ENCODE measurements at regions not wholly inside any gene's neighbourhood (a gene's known extent, or its start where the extent isn't known, plus 50 kb on each side); places are given as distances from the start of the nearest gene placed in this dataset.

- peaks cover 3% of the 10 kb centered on the region for H3K4me1 ChIP-seq (ENCODE audit: control insufficient read depth, insufficient read depth, low read length)
- H3K36me3 ChIP-seq (ENCODE audit: control insufficient read depth, insufficient read depth, low read length, severe bottlenecking), result no peaks in the 10 kb centered on the region
- no peak for DNase-seq (ENCODE audit: low read depth)
- H3K27me3 ChIP-seq (replicated peaks; ENCODE audit: control insufficient read depth, insufficient read depth, low read length), result no peaks in the 10 kb centered on the region
- H3K9ac ChIP-seq (ENCODE audit: low read length), result no peak overlapping the region
- no peaks in the 10 kb centered on the region for H3K9me3 ChIP-seq (ENCODE audit: control insufficient read depth, low read length)
- H3K4me3 ChIP-seq (ENCODE audit: low read length), result no peak overlapping the region
Measured at GRCh38 chr6:153563001-153563400, 431.9 kb upstream of the RGS17 start.

- Histone ChIP-seq H3K4me3 (ENCODE audit: low read length) (no peak overlapping the region), H3K27me3 (replicated peaks; ENCODE audit: control insufficient read depth, insufficient read depth, low read length) (no peaks in the 10 kb centered on the region)
- peak; percentile 1 for DNase-seq (ENCODE audit: low read depth)
Measured at GRCh38 chr6:153553627-153554026, 422.5 kb upstream of the RGS17 start.

GRCh38 chr6:153539602-153540001, 408.5 kb upstream of the RGS17 start:
- H3K4me1 ChIP-seq (ENCODE audit: control insufficient read depth, insufficient read depth, low read length), result no peaks in the 10 kb centered on the region
- H3K4me3 ChIP-seq (ENCODE audit: low read length), result no peak overlapping the region
- peaks cover 6% of the 10 kb centered on the region for H3K9me3 ChIP-seq (ENCODE audit: control insufficient read depth, low read length)
- DNase-seq (ENCODE audit: low read depth), result no peak
- no peak overlapping the region for H3K9ac ChIP-seq (ENCODE audit: low read length)
- H3K27me3 ChIP-seq (replicated peaks; ENCODE audit: control insufficient read depth, insufficient read depth, low read length), result no peaks in the 10 kb centered on the region
- no peaks in the 10 kb centered on the region for H3K36me3 ChIP-seq (ENCODE audit: control insufficient read depth, insufficient read depth, low read length, severe bottlenecking)

More at GRCh38 chr6:153553627-153554026, 422.5 kb upstream of the RGS17 start:
- no peak overlapping the region for H3K9ac ChIP-seq (ENCODE audit: low read length)
- H3K4me1 ChIP-seq (ENCODE audit: control insufficient read depth, insufficient read depth, low read length), result no peaks in the 10 kb centered on the region
- no peaks in the 10 kb centered on the region for H3K36me3 ChIP-seq (ENCODE audit: control insufficient read depth, insufficient read depth, low read length, severe bottlenecking)
- H3K9me3 ChIP-seq (ENCODE audit: control insufficient read depth, low read length), result no peaks in the 10 kb centered on the region

GRCh38 chr6:153538491-153538890, 407.4 kb upstream of the RGS17 start:
- no peak for DNase-seq (ENCODE audit: low read depth)
- H3K4me3 ChIP-seq (ENCODE audit: low read length), result no peak overlapping the region
- no peak overlapping the region for H3K9ac ChIP-seq (ENCODE audit: low read length)
- no peaks in the 10 kb centered on the region for H3K27me3 ChIP-seq (replicated peaks; ENCODE audit: control insufficient read depth, insufficient read depth, low read length)
- no peaks in the 10 kb centered on the region for H3K9me3 ChIP-seq (ENCODE audit: control insufficient read depth, low read length)
- H3K4me1 ChIP-seq (ENCODE audit: control insufficient read depth, insufficient read depth, low read length), result no peaks in the 10 kb centered on the region
- H3K36me3 ChIP-seq (ENCODE audit: control insufficient read depth, insufficient read depth, low read length, severe bottlenecking), result no peaks in the 10 kb centered on the region

- Histone ChIP-seq H3K4me3 (ENCODE audit: low read length) (no peak overlapping the region), H3K36me3 (ENCODE audit: control insufficient read depth, insufficient read depth, low read length, severe bottlenecking) (no peaks in the 10 kb centered on the region), H3K27me3 (replicated peaks; ENCODE audit: control insufficient read depth, insufficient read depth, low read length) (no peaks in the 10 kb centered on the region), H3K4me1 (ENCODE audit: control insufficient read depth, insufficient read depth, low read length) (no peaks in the 10 kb centered on the region), H3K9me3 (ENCODE audit: control insufficient read depth, low read length) (no peaks in the 10 kb centered on the region), H3K9ac (ENCODE audit: low read length) (no peak overlapping the region)
- DNase-seq (ENCODE audit: low read depth), result no peak
Measured at GRCh38 chr6:153537422-153537821, 406.3 kb upstream of the RGS17 start.

GRCh38 chr6:153526479-153526878, 395.4 kb upstream of the RGS17 start:
- Histone ChIP-seq H3K36me3 (ENCODE audit: control insufficient read depth, insufficient read depth, low read length, severe bottlenecking) (no peaks in the 10 kb centered on the region), H3K27me3 (replicated peaks; ENCODE audit: control insufficient read depth, insufficient read depth, low read length) (no peaks in the 10 kb centered on the region), H3K9me3 (ENCODE audit: control insufficient read depth, low read length) (no peaks in the 10 kb centered on the region), H3K9ac (ENCODE audit: low read length) (no peak overlapping the region), H3K4me3 (ENCODE audit: low read length) (no peak overlapping the region), H3K4me1 (ENCODE audit: control insufficient read depth, insufficient read depth, low read length) (no peaks in the 10 kb centered on the region)
- no peak for DNase-seq (ENCODE audit: low read depth)

GRCh38 chr6:153525998-153526397, 394.9 kb upstream of the RGS17 start:
- Histone ChIP-seq H3K36me3 (ENCODE audit: control insufficient read depth, insufficient read depth, low read length, severe bottlenecking) (no peaks in the 10 kb centered on the region), H3K4me1 (ENCODE audit: control insufficient read depth, insufficient read depth, low read length) (no peaks in the 10 kb centered on the region), H3K27me3 (replicated peaks; ENCODE audit: control insufficient read depth, insufficient read depth, low read length) (no peaks in the 10 kb centered on the region), H3K9me3 (ENCODE audit: control insufficient read depth, low read length) (no peaks in the 10 kb centered on the region), H3K4me3 (ENCODE audit: low read length) (no peak overlapping the region), H3K9ac (ENCODE audit: low read length) (no peak overlapping the region)
- DNase-seq (ENCODE audit: low read depth), result no peak

- Histone ChIP-seq H3K27me3 (replicated peaks; ENCODE audit: control insufficient read depth, insufficient read depth, low read length) (no peaks in the 10 kb centered on the region), H3K4me3 (ENCODE audit: low read length) (no peak overlapping the region), H3K9me3 (ENCODE audit: control insufficient read depth, low read length) (peaks cover 7% of the 10 kb centered on the region), H3K9ac (ENCODE audit: low read length) (no peak overlapping the region), H3K36me3 (ENCODE audit: control insufficient read depth, insufficient read depth, low read length, severe bottlenecking) (no peaks in the 10 kb centered on the region), H3K4me1 (ENCODE audit: control insufficient read depth, insufficient read depth, low read length) (no peaks in the 10 kb centered on the region)
- no peak for DNase-seq (ENCODE audit: low read depth)
Measured at GRCh38 chr6:153523390-153523789, 392.3 kb upstream of the RGS17 start.

- Histone ChIP-seq H3K4me1 (ENCODE audit: control insufficient read depth, insufficient read depth, low read length) (peaks cover 3% of the 10 kb centered on the region), H3K4me3 (ENCODE audit: low read length) (no peak overlapping the region)
- peak; percentile 73 for DNase-seq (ENCODE audit: low read depth)
Measured at GRCh38 chr6:153511896-153512496, 380.9 kb upstream of the RGS17 start.

GRCh38 chr6:153503810-153504209, 372.7 kb upstream of the RGS17 start:
- Histone ChIP-seq H3K36me3 (ENCODE audit: control insufficient read depth, insufficient read depth, low read length, severe bottlenecking) (no peaks in the 10 kb centered on the region), H3K27me3 (replicated peaks; ENCODE audit: control insufficient read depth, insufficient read depth, low read length) (no peaks in the 10 kb centered on the region), H3K4me1 (ENCODE audit: control insufficient read depth, insufficient read depth, low read length) (no peaks in the 10 kb centered on the region), H3K9me3 (ENCODE audit: control insufficient read depth, low read length) (peaks cover 4% of the 10 kb centered on the region), H3K9ac (ENCODE audit: low read length) (no peak overlapping the region), H3K4me3 (ENCODE audit: low read length) (no peak overlapping the region)
- DNase-seq (ENCODE audit: low read depth), result no peak

More at GRCh38 chr6:153511896-153512496, 380.9 kb upstream of the RGS17 start:
- H3K36me3 ChIP-seq (ENCODE audit: control insufficient read depth, insufficient read depth, low read length, severe bottlenecking), result no peaks in the 10 kb centered on the region
- H3K9me3 ChIP-seq (ENCODE audit: control insufficient read depth, low read length), result no peaks in the 10 kb centered on the region
- no peak overlapping the region for H3K9ac ChIP-seq (ENCODE audit: low read length)
- H3K27me3 ChIP-seq (replicated peaks; ENCODE audit: control insufficient read depth, insufficient read depth, low read length), result no peaks in the 10 kb centered on the region

- peaks cover 5% of the 10 kb centered on the region for H3K9me3 ChIP-seq (ENCODE audit: control insufficient read depth, low read length)
- no peaks in the 10 kb centered on the region for H3K27me3 ChIP-seq (replicated peaks; ENCODE audit: control insufficient read depth, insufficient read depth, low read length)
- H3K36me3 ChIP-seq (ENCODE audit: control insufficient read depth, insufficient read depth, low read length, severe bottlenecking), result no peaks in the 10 kb centered on the region
- no peaks in the 10 kb centered on the region for H3K4me1 ChIP-seq (ENCODE audit: control insufficient read depth, insufficient read depth, low read length)
- H3K4me3 ChIP-seq (ENCODE audit: low read length), result no peak overlapping the region
- no peak overlapping the region for H3K9ac ChIP-seq (ENCODE audit: low read length)
- no peak for DNase-seq (ENCODE audit: low read depth)
Measured at GRCh38 chr6:153493501-153493900, 362.4 kb upstream of the RGS17 start.

GRCh38 chr6:153489479-153489878, 358.4 kb upstream of the RGS17 start:
- Histone ChIP-seq H3K4me3 (ENCODE audit: low read length) (no peak overlapping the region), H3K9me3 (ENCODE audit: control insufficient read depth, low read length) (peaks cover 13% of the 10 kb centered on the region)
- no peak for DNase-seq (ENCODE audit: low read depth)

More at GRCh38 chr6:153489479-153489878, 358.4 kb upstream of the RGS17 start:
- Histone ChIP-seq H3K4me1 (ENCODE audit: control insufficient read depth, insufficient read depth, low read length) (no peaks in the 10 kb centered on the region), H3K36me3 (ENCODE audit: control insufficient read depth, insufficient read depth, low read length, severe bottlenecking) (no peaks in the 10 kb centered on the region), H3K9ac (ENCODE audit: low read length) (no peak overlapping the region), H3K27me3 (replicated peaks; ENCODE audit: control insufficient read depth, insufficient read depth, low read length) (no peaks in the 10 kb centered on the region)

All from adipocyte (in vitro differentiated cells).